COLO668 (cell line): ENCODE measurements at regions not wholly inside any gene's neighbourhood (a gene's known extent, or its start where the extent isn't known, plus 50 kb on each side); places are given as distances from the start of the nearest gene placed in this dataset.
"Not testable (repeated sequence)": the region's sequence is repeated elsewhere in the genome, so short reads cannot be mapped to it uniquely, and the experiment has no call there.

Experiments used
- DNase-seq: peaks from one replicate; lab custom pipeline; 2025; ENCODE audit not compliant: unreplicated experiment; lab: John Stamatoyannopoulos, UW

GRCh38 chr2:194603429-194603828 is 1053.6 kb upstream of the SLC39A10 start:
- no peak for DNase-seq

- DNase-seq: no peak
Observed at GRCh38 chr2:194602750-194603149, 1054.3 kb upstream of the SLC39A10 start.

GRCh38 chr2:194591192-194591591 is 1065.8 kb upstream of the SLC39A10 start:
- no peak for DNase-seq

GRCh38 chr2:194587739-194588270 is 1069.2 kb upstream of the SLC39A10 start:
- no peak for DNase-seq

GRCh38 chr2:194567661-194568017 is 1089.4 kb upstream of the SLC39A10 start:
- DNase-seq: no peak

- DNase-seq: no peak
Observed at GRCh38 chr2:194566907-194567660, 1089.9 kb upstream of the SLC39A10 start.

GRCh38 chr2:194564422-194564821 is 1092.6 kb upstream of the SLC39A10 start:
- DNase-seq: no peak

GRCh38 chr2:194562329-194562728 is 1094.7 kb upstream of the SLC39A10 start:
- DNase-seq: no peak

- no peak for DNase-seq
Observed at GRCh38 chr2:194559964-194560363, 1097.1 kb upstream of the SLC39A10 start.

- DNase-seq: no peak
Observed at GRCh38 chr2:194559523-194559922, 1097.5 kb upstream of the SLC39A10 start.

GRCh38 chr2:194557993-194558392 is 1099.0 kb upstream of the SLC39A10 start:
- no peak for DNase-seq

- DNase-seq: no peak
Observed at GRCh38 chr2:194556629-194557028, 1100.4 kb upstream of the SLC39A10 start.

- no peak for DNase-seq
Observed at GRCh38 chr2:194553980-194554379, 1103.0 kb upstream of the SLC39A10 start.

GRCh38 chr2:194550702-194551101 is 1106.3 kb upstream of the SLC39A10 start:
- DNase-seq: no peak

GRCh38 chr2:194549387-194549786 is 1107.6 kb upstream of the SLC39A10 start:
- DNase-seq: no peak

GRCh38 chr2:194545978-194546377 is 1111.0 kb upstream of the SLC39A10 start:
- no peak for DNase-seq

- DNase-seq: no peak
Observed at GRCh38 chr2:194539425-194539824, 1117.6 kb upstream of the SLC39A10 start.

GRCh38 chr2:194526121-194526520 is 1130.9 kb upstream of the SLC39A10 start:
- no peak for DNase-seq

GRCh38 chr2:194514281-194514680 is 1142.7 kb upstream of the SLC39A10 start:
- DNase-seq: no peak

- DNase-seq: not testable (repeated sequence)
Observed at GRCh38 chr2:194511070-194511469, 1146.0 kb upstream of the SLC39A10 start.

GRCh38 chr2:194504876-194505275 is 1152.2 kb upstream of the SLC39A10 start:
- DNase-seq: not testable (repeated sequence)

- DNase-seq: no peak
Observed at GRCh38 chr2:194495046-194495445, 1162.0 kb upstream of the SLC39A10 start.

- DNase-seq: no peak
Observed at GRCh38 chr2:194494401-194494800, 1162.6 kb upstream of the SLC39A10 start.
